Endothelial cell (in vitro differentiated cells): ENCODE measurements at regions not wholly inside any gene's neighbourhood (a gene's known extent, or its start where the extent isn't known, plus 50 kb on each side); places are given as distances from the start of the nearest gene placed in this dataset.

Source experiments
- DNase-seq: peaks from one replicate; pipeline ENCODE4 v3.0.0; 2021; ENCODE audit warnings: low spot score
- H3K27ac Mint-ChIP-seq: one replicate; pipeline ENCODE4 v1.8.0; 2021; ENCODE audit warnings: mixed read lengths, inconsistent platforms; ENCODE audit not compliant: unreplicated experiment
- H3K27me3 Mint-ChIP-seq: one replicate; pipeline ENCODE4 v1.8.0; 2021; ENCODE audit warnings: mild to moderate bottlenecking, moderate library complexity, mixed read lengths, inconsistent platforms; ENCODE audit not compliant: unreplicated experiment
- H3K36me3 Mint-ChIP-seq: one replicate; pipeline ENCODE4 v1.8.0; 2021; ENCODE audit warnings: mild to moderate bottlenecking, low read depth, mixed read lengths, inconsistent platforms; ENCODE audit not compliant: unreplicated experiment
- H3K4me1 Mint-ChIP-seq: one replicate; pipeline ENCODE4 v1.8.0; 2021; ENCODE audit warnings: mild to moderate bottlenecking, mixed read lengths, inconsistent platforms; ENCODE audit not compliant: unreplicated experiment
- H3K4me3 Mint-ChIP-seq: one replicate; pipeline ENCODE4 v1.8.0; 2021; ENCODE audit warnings: mild to moderate bottlenecking, mixed read lengths, inconsistent platforms; ENCODE audit not compliant: unreplicated experiment
- H3K9me3 Mint-ChIP-seq: one replicate; pipeline ENCODE4 v1.8.0; 2021; ENCODE audit warnings: mixed read lengths, inconsistent platforms; ENCODE audit not compliant: unreplicated experiment
- CTCF ChIP-seq: fragments of 200-600 bp; sonication (generic); IDR thresholded peaks from one replicate; pipeline ENCODE4 v1.5.0; 2021; ENCODE audit warnings: antibody characterized with exemption; ENCODE audit not compliant: unreplicated experiment

GRCh38 chr22:22421392-22421791 is 87.2 kb downstream of the ZNF280B start:
- peaks cover 6% of the 10 kb centered on the region for H3K27me3 Mint-ChIP-seq
- TF ChIP-seq CTCF = no peak
- no peaks in the 10 kb centered on the region for H3K9me3 Mint-ChIP-seq
- no peaks in the 10 kb centered on the region for H3K36me3 Mint-ChIP-seq
- H3K4me3 Mint-ChIP-seq = no peak overlapping the region
- H3K27ac Mint-ChIP-seq = no peak overlapping the region
- DNase-seq = no peak
- peaks cover 3% of the 10 kb centered on the region for H3K4me1 Mint-ChIP-seq

- no peaks in the 10 kb centered on the region for H3K36me3 Mint-ChIP-seq
- TF ChIP-seq CTCF = peak; percentile 90
- peak; percentile 80 for DNase-seq
- peaks cover 3% of the 10 kb centered on the region for H3K4me1 Mint-ChIP-seq
- peaks cover 4% of the 10 kb centered on the region for H3K27me3 Mint-ChIP-seq
- H3K4me3 Mint-ChIP-seq = no peak overlapping the region
- no peaks in the 10 kb centered on the region for H3K9me3 Mint-ChIP-seq
- H3K27ac Mint-ChIP-seq = no peak overlapping the region
Measured at GRCh38 chr22:22422629-22423112, 85.9 kb downstream of the ZNF280B start.

- Mint-ChIP-seq H3K4me3 (no peak overlapping the region), H3K27me3 (peaks cover 4% of the 10 kb centered on the region), H3K4me1 (peaks cover 4% of the 10 kb centered on the region), H3K27ac (no peak overlapping the region), H3K36me3 (no peaks in the 10 kb centered on the region), H3K9me3 (no peaks in the 10 kb centered on the region)
- no peak for TF ChIP-seq CTCF
- DNase-seq = no peak
Measured at GRCh38 chr22:22423681-22424080, 84.9 kb downstream of the ZNF280B start.

GRCh38 chr22:22424210-22424800 is 84.2 kb downstream of the ZNF280B start:
- Mint-ChIP-seq H3K27ac (no peak overlapping the region), H3K9me3 (no peaks in the 10 kb centered on the region), H3K4me3 (no peak overlapping the region), H3K27me3 (peaks cover 4% of the 10 kb centered on the region), H3K36me3 (no peaks in the 10 kb centered on the region), H3K4me1 (peaks cover 10% of the 10 kb centered on the region)
- DNase-seq = no peak
- TF ChIP-seq CTCF = no peak

- Mint-ChIP-seq H3K27me3 (peaks cover 4% of the 10 kb centered on the region), H3K27ac (no peak overlapping the region), H3K36me3 (no peaks in the 10 kb centered on the region), H3K9me3 (no peaks in the 10 kb centered on the region), H3K4me3 (no peak overlapping the region), H3K4me1 (peaks cover 16% of the 10 kb centered on the region)
- DNase-seq = no peak
- no peak for TF ChIP-seq CTCF
Measured at GRCh38 chr22:22424956-22425355, 83.6 kb downstream of the ZNF280B start.
